ENCODE measurements at regions not wholly inside any gene's neighbourhood (a gene's known extent, or its start where the extent isn't known, plus 50 kb on each side); places are given as distances from the start of the nearest gene placed in this dataset.

DNA sequence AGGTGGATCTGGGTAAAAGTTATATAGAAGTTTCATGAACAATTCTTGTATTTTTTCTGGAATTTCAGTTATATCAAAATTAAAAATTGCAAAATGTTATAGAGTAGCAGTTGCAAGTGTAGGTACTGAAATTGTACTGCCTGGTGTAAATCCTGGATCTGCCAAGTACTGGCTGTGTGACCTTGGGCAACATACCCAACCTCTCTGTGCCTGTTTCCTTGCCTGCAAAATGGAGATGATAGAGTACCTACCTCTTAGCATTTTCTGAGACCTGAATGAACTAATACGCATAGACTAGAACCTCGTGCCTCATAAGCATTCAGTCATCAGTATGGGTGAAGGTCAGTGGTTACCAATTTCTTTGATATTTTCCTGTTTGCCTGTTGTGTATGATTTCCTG lies 290.0 kb upstream of the KAZN start:
- TF ChIP-seq, protein P1, sequence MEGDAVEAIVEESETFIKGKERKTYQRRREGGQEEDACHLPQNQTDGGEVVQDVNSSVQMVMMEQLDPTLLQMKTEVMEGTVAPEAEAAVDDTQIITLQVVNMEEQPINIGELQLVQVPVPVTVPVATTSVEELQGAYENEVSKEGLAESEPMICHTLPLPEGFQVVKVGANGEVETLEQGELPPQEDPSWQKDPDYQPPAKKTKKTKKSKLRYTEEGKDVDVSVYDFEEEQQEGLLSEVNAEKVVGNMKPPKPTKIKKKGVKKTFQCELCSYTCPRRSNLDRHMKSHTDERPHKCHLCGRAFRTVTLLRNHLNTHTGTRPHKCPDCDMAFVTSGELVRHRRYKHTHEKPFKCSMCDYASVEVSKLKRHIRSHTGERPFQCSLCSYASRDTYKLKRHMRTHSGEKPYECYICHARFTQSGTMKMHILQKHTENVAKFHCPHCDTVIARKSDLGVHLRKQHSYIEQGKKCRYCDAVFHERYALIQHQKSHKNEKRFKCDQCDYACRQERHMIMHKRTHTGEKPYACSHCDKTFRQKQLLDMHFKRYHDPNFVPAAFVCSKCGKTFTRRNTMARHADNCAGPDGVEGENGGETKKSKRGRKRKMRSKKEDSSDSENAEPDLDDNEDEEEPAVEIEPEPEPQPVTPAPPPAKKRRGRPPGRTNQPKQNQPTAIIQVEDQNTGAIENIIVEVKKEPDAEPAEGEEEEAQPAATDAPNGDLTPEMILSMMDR (IDR thresholded peaks at IDR 0.05; ENCODE audit: insufficient read depth, low read length, missing control alignments): no peak
- POLR2A ChIA-PET: no interaction called here
- CTCF ChIA-PET: no interaction called here
- H3K4me3 ChIP-seq (ENCODE audit: low read depth, low read length): no peak overlapping the region
- DNase-seq (ENCODE audit: low read depth, low spot score): no peak

DNA sequence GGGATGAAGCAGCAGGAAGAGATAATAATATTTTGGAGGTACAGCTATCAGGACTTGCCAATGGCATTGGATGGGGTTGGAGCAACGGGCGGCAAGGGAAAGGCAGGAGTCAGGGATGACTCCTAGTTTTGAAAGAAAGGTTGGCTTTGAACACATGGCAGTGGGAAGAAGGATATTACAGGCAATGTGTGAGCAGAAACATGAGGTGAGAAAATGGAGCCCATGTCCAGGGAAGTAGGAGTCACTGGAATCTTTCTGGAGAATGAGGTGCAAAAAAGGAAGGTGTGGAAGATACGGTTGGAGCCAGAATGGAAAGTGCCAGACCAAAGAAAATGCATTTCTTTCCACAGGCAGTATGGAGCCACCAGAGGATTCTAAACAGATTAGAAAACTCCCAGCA lies 288.5 kb upstream of the KAZN start:
- H3K4me3 ChIP-seq (ENCODE audit: low read depth, low read length): no peak overlapping the region
- DNase-seq (ENCODE audit: low read depth, low spot score): no peak
- ChIA-PET CTCF (no interaction called here), POLR2A (no interaction called here)
- TF ChIP-seq, protein P1 (IDR thresholded peaks at IDR 0.05; ENCODE audit: insufficient read depth, low read length, missing control alignments): no peak

DNA sequence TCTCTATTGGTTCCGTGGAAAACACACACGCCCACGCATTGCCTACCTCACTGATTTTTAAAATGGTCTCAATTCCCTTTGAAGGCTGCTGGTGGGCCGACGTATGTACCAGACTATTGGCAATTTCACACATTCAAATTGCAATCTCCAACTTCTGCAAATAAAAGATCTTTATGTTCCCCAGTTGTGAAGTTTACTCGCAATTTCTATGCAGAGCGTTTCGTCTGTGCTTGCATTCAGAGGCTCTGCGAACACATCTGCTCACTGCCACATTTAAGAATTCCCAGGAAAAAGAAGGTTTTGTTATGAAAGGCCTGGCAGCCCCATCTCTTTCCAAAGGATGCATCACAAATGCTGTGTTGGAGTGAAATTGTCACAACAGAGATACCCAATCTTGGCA lies 288.0 kb upstream of the KAZN start:
- POLR2A ChIA-PET: no interaction called here
- CTCF ChIA-PET: no interaction called here
- TF ChIP-seq, protein P1 (IDR thresholded peaks at IDR 0.05; ENCODE audit: insufficient read depth, low read length, missing control alignments): no peak
- DNase-seq (ENCODE audit: low read depth, low spot score): no peak
- H3K4me3 ChIP-seq (ENCODE audit: low read depth, low read length): no peak overlapping the region

DNA sequence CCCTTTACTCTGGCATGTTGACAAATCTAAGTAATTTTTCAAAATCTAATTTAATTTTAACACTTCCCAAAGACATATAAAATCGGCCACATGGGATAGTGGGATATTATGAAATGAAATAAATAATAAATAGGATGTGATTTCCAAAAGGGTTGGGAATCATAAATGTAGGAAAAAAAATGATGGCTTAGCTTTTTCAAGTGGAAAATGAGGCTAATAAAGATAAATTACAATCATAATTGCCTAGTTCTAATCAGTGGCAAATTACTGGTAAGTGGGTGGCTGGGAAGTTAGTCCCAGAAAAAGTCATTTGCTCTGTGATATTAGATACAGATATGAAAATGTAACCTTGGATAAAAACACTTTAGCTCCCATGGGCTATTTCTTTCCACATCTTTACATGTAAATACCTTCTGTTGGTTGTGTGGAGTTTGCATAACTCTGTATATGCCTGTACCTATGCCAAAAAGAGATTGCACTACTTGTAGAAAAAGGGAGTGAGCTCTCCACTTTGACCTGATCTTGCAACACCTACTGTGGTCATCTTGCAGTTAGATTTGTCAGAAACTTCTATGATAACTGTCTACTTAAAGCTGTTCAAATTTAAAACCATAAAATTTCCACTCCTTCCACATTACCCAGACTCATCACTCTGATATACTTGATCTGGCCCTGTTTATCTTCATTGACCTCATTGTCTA lies 284.6 kb upstream of the KAZN start:
- TF ChIP-seq, protein P1 (IDR thresholded peaks at IDR 0.05; ENCODE audit: insufficient read depth, low read length, missing control alignments): no peak
- no peak for DNase-seq (ENCODE audit: low read depth, low spot score)
- ChIA-PET POLR2A (no interaction called here), CTCF (no interaction called here)
- H3K4me3 ChIP-seq (ENCODE audit: low read depth, low read length): no peak overlapping the region

DNA sequence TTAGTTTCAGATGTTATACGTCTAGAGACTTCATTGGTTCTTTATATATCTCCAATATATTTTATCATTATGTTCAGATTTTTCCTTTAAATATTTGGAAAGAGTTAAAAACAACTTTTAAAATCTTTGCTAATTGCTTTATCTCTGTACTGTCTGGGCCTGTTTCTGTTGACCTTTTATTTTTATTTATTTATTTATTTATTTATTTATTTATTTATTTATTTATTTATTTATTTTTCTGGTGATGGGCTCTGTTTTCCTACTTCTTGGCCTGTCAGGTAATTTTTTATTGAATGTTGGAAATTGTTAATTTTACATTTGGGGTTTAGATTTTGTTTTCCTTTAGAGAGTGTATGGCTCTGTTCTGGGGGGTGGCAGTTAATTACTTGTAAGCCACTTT lies 279.7 kb upstream of the KAZN start:
- TF ChIP-seq, protein P1 (IDR thresholded peaks at IDR 0.05; ENCODE audit: insufficient read depth, low read length, missing control alignments): no peak
- no peak overlapping the region for H3K4me3 ChIP-seq (ENCODE audit: low read depth, low read length)
- ChIA-PET POLR2A (no interaction called here), CTCF (no interaction called here)
- no peak for DNase-seq (ENCODE audit: low read depth, low spot score)

DNA sequence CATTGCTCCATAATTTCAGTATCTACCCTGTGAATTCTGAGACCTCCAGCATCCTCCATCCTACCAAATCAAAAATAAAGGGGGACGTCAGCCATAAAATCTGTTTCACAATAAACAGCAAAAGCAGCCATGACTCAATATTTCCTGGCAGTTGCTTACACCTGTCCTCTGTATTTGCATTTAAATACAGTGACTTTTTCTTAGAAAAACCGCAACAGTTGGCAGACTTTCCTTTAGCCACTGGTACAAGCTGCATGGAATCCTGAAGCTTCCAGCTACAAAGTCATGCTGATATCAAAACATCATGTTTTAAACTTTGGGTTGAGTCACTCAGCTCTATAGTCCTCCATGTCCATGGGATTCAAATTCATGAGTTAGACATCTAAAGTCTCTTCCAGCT lies 278.0 kb upstream of the KAZN start:
- ChIA-PET POLR2A (no interaction called here), CTCF (no interaction called here)
- H3K4me3 ChIP-seq (ENCODE audit: low read depth, low read length): no peak overlapping the region
- TF ChIP-seq, protein P1 (IDR thresholded peaks at IDR 0.05; ENCODE audit: insufficient read depth, low read length, missing control alignments): no peak
- DNase-seq (ENCODE audit: low read depth, low spot score): no peak
